H1 (cell line): ENCODE measurements at regions not wholly inside any gene's neighbourhood (a gene's known extent, or its start where the extent isn't known, plus 50 kb on each side); places are given as distances from the start of the nearest gene placed in this dataset.

Experiments
- CTCF ChIA-PET: fragments of 300-600 bp; sonication (Branson Sonifier 250); formaldehyde crosslinking; loops from one replicate; lab custom pipeline; 2021; ENCODE audit not compliant: partially characterized antibody; lab: Charles Lee
- POLR2A ChIA-PET: fragments of 300-600 bp; sonication (Branson Sonifier 250); formaldehyde crosslinking; loops from one replicate; lab custom pipeline; 2021; ENCODE audit warnings: inconsistent platforms; ENCODE audit not compliant: partially characterized antibody; lab: Charles Lee
- DNase-seq, 2 experiments: peaks; one replicate each; pipeline versions ENCODE4 v3.0.0 to v3.0.0-alpha.2; 2010 to 2022; ENCODE audit warnings: low spot score in 2 of 2, low read depth in 1 of 2, mixed read lengths in 1 of 2
- FAIRE-seq: peaks from 2 replicates; lab custom pipeline; 2011; peaks lifted over from hg19 to GRCh38; lab: Jason Lieb, UNC
- H2AFZ ChIP-seq: 2 replicates; pipeline ENCODE4 v1.8.1; 2012; ENCODE audit warnings: low read length, inconsistent platforms
- H2AK5ac ChIP-seq: 2 replicates; pipeline ENCODE4 v1.6.1; 2013; ENCODE audit warnings: low read depth, low read length
- H2BK120ac ChIP-seq: replicated peaks from 2 replicates; pipeline ENCODE3; 2013; ENCODE audit warnings: low read depth, low read length, inconsistent platforms
- H2BK12ac ChIP-seq: 2 replicates; pipeline ENCODE4 v1.6.1; 2013; ENCODE audit warnings: low read depth, low read length
- H2BK15ac ChIP-seq: 2 replicates; pipeline ENCODE4 v1.6.1; 2013; ENCODE audit warnings: low read length
- H2BK20ac ChIP-seq: 2 replicates; pipeline ENCODE4 v1.6.1; 2013; ENCODE audit warnings: low read length
- H2BK5ac ChIP-seq: 2 replicates; pipeline ENCODE4 v1.6.1; 2013; ENCODE audit warnings: low read depth, low read length
- H3K14ac ChIP-seq: 2 replicates; pipeline ENCODE4 v1.6.1; 2013; ENCODE audit warnings: inconsistent platforms; ENCODE audit not compliant: insufficient read length
- H3K18ac ChIP-seq: 2 replicates; pipeline ENCODE4 v1.6.1; 2013; ENCODE audit warnings: low read length; ENCODE audit errors: extremely low read depth
- H3K23ac ChIP-seq: 2 replicates; pipeline ENCODE4 v1.6.1; 2013; ENCODE audit warnings: inconsistent platforms; ENCODE audit not compliant: insufficient read length
- H3K23me2 ChIP-seq: 2 replicates; pipeline ENCODE4 v1.6.1; 2013; ENCODE audit warnings: low read depth, low read length
- H3K27ac ChIP-seq: 2 replicates; pipeline ENCODE4 v1.6.1; 2011; ENCODE audit warnings: low read depth, low read length, inconsistent platforms
- H3K27me3 ChIP-seq, 4 experiments: replicated peaks in 1 of 4; 1 replicate in 1 of 4; 2 replicates in 3 of 4; pipeline versions ENCODE4 v1.6.1 to v1.8.1; 2011 to 2013; ENCODE audit warnings: low read length in 3 of 4, mild to moderate bottlenecking in 3 of 4, inconsistent platforms in 2 of 4, mixed read lengths in 2 of 4, moderate library complexity in 1 of 4; ENCODE audit not compliant: control insufficient read depth in 3 of 4, insufficient read depth in 3 of 4; ENCODE audit errors: extremely low read depth in 1 of 4
- H3K36me3 ChIP-seq, 4 experiments: 2 replicates each; pipeline versions ENCODE4 v1.6.1 to v1.8.1; 2011 to 2013; ENCODE audit warnings: mild to moderate bottlenecking in 4 of 4, low read length in 3 of 4, moderate library complexity in 2 of 4, control low read depth in 1 of 4, inconsistent platforms in 1 of 4; ENCODE audit not compliant: insufficient read depth in 4 of 4, control insufficient read depth in 2 of 4
- H3K4ac ChIP-seq: replicated peaks from 2 replicates; pipeline ENCODE3; 2013; ENCODE audit warnings: low read length, low read depth, mixed read lengths, inconsistent platforms; ENCODE audit not compliant: insufficient read length
- H3K4me1 ChIP-seq, 4 experiments: replicated peaks in 1 of 4; 1 replicate in 1 of 4; 2 replicates in 3 of 4; pipeline versions ENCODE4 v1.6.1 to v1.8.1; 2011 to 2013; ENCODE audit warnings: low read length in 3 of 4, inconsistent platforms in 2 of 4, mixed read lengths in 1 of 4; ENCODE audit not compliant: insufficient read depth in 4 of 4, control insufficient read depth in 3 of 4
- H3K4me2 ChIP-seq, 2 experiments: 2 replicates each; pipeline versions ENCODE4 v1.6.1 to v1.8.1; 2011 to 2013; ENCODE audit warnings: low read depth in 2 of 2, low read length in 2 of 2, control low read depth in 1 of 2, inconsistent platforms in 1 of 2, mild to moderate bottlenecking in 1 of 2; ENCODE audit not compliant: insufficient read depth in 1 of 2
- H3K4me3 ChIP-seq, 4 experiments: fragments of 200-600, 300-600 bp in 1 of 4; sonication (generic), shearing (Covaris generic), sonication (Bioruptor Twin) in 1 of 4; 2 replicates each; pipeline versions ENCODE4 v1.5.1 to v1.8.1; 2011 to 2016; ENCODE audit warnings: low read length in 4 of 4, low read depth in 3 of 4, control low read depth in 2 of 4, inconsistent platforms in 2 of 4, mild to moderate bottlenecking in 2 of 4, mixed read lengths in 1 of 4, moderate library complexity in 1 of 4; ENCODE audit not compliant: insufficient read depth in 2 of 4; ENCODE audit errors: extremely low read depth in 1 of 4
- H3K56ac ChIP-seq: replicated peaks from 2 replicates; pipeline ENCODE3; 2013; ENCODE audit warnings: low read depth, mild to moderate bottlenecking, mixed read lengths, low read length, inconsistent platforms; ENCODE audit not compliant: insufficient read length
- H3K79me1 ChIP-seq: 2 replicates; pipeline ENCODE4 v1.6.1; 2013; ENCODE audit warnings: low read depth, low read length, control low read depth
- H3K79me2 ChIP-seq, 2 experiments: 2 replicates each; pipeline versions ENCODE4 v1.6.1 to v1.8.1; 2012 to 2013; ENCODE audit warnings: low read length in 2 of 2, mild to moderate bottlenecking in 2 of 2, inconsistent platforms in 1 of 2; ENCODE audit not compliant: insufficient read depth in 2 of 2, control insufficient read depth in 1 of 2
- H3K9ac ChIP-seq, 4 experiments: replicated peaks in 1 of 4; 1 replicate in 1 of 4; 2 replicates in 3 of 4; pipeline versions ENCODE4 v1.6.1 to v1.8.1; 2011 to 2013; ENCODE audit warnings: low read depth in 3 of 4, low read length in 3 of 4, control low read depth in 2 of 4, mild to moderate bottlenecking in 2 of 4, moderate library complexity in 2 of 4, inconsistent platforms in 1 of 4; ENCODE audit errors: extremely low read depth in 1 of 4
- H3K9me3 ChIP-seq, 2 experiments: 2 replicates each; pipeline versions ENCODE4 v1.6.1 to v1.8.1; 2012 to 2013; ENCODE audit warnings: mild to moderate bottlenecking in 2 of 2, moderate library complexity in 2 of 2, control low read depth in 1 of 2, inconsistent platforms in 1 of 2, low read depth in 1 of 2, low read length in 1 of 2, mixed read lengths in 1 of 2; ENCODE audit not compliant: insufficient read depth in 2 of 2
- H4K20me1 ChIP-seq, 2 experiments: replicated peaks in 1 of 2; 2 replicates each; pipeline versions ENCODE3 to v1.8.1; 2011 to 2013; ENCODE audit warnings: inconsistent platforms in 2 of 2, low read length in 2 of 2, mild to moderate bottlenecking in 1 of 2; ENCODE audit not compliant: insufficient read depth in 2 of 2, control insufficient read depth in 1 of 2
- H4K5ac ChIP-seq: 2 replicates; pipeline ENCODE4 v1.6.1; 2013; ENCODE audit warnings: low read length, low read depth, mixed read lengths, inconsistent platforms; ENCODE audit not compliant: insufficient read length
- H4K8ac ChIP-seq: 2 replicates; pipeline ENCODE4 v1.8.0; 2013; ENCODE audit warnings: mild to moderate bottlenecking, moderate library complexity, low read length, inconsistent platforms; ENCODE audit not compliant: insufficient read depth; ENCODE audit errors: extremely low read depth
- H4K91ac ChIP-seq: replicated peaks from 2 replicates; pipeline ENCODE3; 2013; ENCODE audit warnings: low read length, mixed read lengths, inconsistent platforms; ENCODE audit not compliant: insufficient read length
- CBX5 ChIP-seq: fragments of 300-800, 300-1000 bp; sonication (generic); IDR thresholded peaks from 2 replicates; pipeline ENCODE4 v1.7.1; 2016; ENCODE audit warnings: antibody characterized with exemption, low read length, low read depth
- CEBPB ChIP-seq: IDR thresholded peaks from 2 replicates; pipeline ENCODE4 v1.6.1; 2012; ENCODE audit warnings: low read depth, low read length
- MAX ChIP-seq: IDR thresholded peaks from 2 replicates; pipeline ENCODE4 v1.6.1; 2012; ENCODE audit warnings: inconsistent platforms
- NANOG ChIP-seq: IDR thresholded peaks from 2 replicates; pipeline ENCODE4 v1.6.1; 2011; ENCODE audit warnings: low read length, low read depth, mild to moderate bottlenecking, inconsistent platforms; ENCODE audit not compliant: insufficient read depth, poor library complexity, severe bottlenecking
- NRF1 ChIP-seq: IDR thresholded peaks from 2 replicates; pipeline ENCODE4 v1.6.1; 2011; ENCODE audit warnings: mild to moderate bottlenecking, low read depth, low read length, improper control_type of control experiment
- POU5F1 ChIP-seq: IDR thresholded peaks from 2 replicates; pipeline ENCODE4 v1.6.1; 2011; ENCODE audit warnings: low read depth, mild to moderate bottlenecking, low read length, moderate library complexity
- RBBP5 ChIP-seq: IDR thresholded peaks from 2 replicates; pipeline ENCODE4 v1.7.1; 2012; ENCODE audit warnings: low read depth, mild to moderate bottlenecking, inconsistent platforms, low read length, moderate library complexity, borderline replicate concordance
- RXRA ChIP-seq: IDR thresholded peaks from 2 replicates; pipeline ENCODE4 v1.6.1; 2011; ENCODE audit warnings: low read depth, mild to moderate bottlenecking, low read length, moderate library complexity; ENCODE audit not compliant: insufficient read depth
- SIX5 ChIP-seq: IDR thresholded peaks from 2 replicates; pipeline ENCODE4 v1.6.1; 2011; ENCODE audit warnings: mild to moderate bottlenecking, low read depth, low read length
- SP1 ChIP-seq: IDR thresholded peaks from 2 replicates; pipeline ENCODE4 v1.6.1; 2011; ENCODE audit warnings: low read depth, low read length
- SUZ12 ChIP-seq: fragments of 200-600 bp; sonication (generic); IDR thresholded peaks from 2 replicates; pipeline ENCODE4 v1.6.1; 2012; ENCODE audit warnings: mild to moderate bottlenecking, inconsistent platforms, low read length, moderate library complexity, mixed read lengths
- TCF12 ChIP-seq: IDR thresholded peaks from 2 replicates; pipeline ENCODE4 v1.6.1; 2011; ENCODE audit warnings: low read depth, mild to moderate bottlenecking, low read length
- WGBS, 2 experiments: shearing (Covaris generic) in 1 of 2; methylation state at CpG; one replicate each; pipeline versions ENCODE4 v1.1.6 to v1.1.7; 2013 to 2015; ENCODE audit warnings: low lambda C conversion rate in 2 of 2, mixed read lengths in 2 of 2, inconsistent platforms in 1 of 2, low coverage in 1 of 2, missing lambda C conversion rate in 1 of 2; ENCODE audit not compliant: insufficient replicate concordance in 2 of 2, insufficient coverage in 1 of 2, insufficient read length in 1 of 2; ENCODE audit errors: extremely low coverage in 1 of 2, missing lambda C conversion rate in 1 of 2; 5-methylcytosine and 5-hydroxymethylcytosine counted together

DNA sequence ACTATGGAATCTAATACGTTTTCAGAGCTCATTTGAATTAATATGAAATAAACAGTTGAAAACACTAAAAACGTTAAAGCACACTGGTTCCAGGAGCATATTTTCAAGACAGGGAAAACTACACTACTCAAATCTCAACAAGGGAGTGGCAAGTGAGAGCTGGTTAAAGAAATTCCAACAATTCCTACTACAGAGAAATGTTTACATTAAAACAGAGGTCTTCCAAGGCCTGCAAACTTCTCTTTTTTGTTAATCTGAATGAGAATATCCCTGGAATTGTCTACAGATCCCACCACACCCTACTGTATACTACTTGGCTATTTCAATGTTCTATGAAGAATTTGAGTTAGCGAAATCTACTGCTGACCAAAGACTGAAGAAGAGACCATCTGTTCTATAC lies 231.5 kb downstream of the ZEB2 start:
- H3K56ac ChIP-seq, result no peak overlapping the region
- no peak overlapping the region for H3K27ac ChIP-seq
- 79% methylated on average over 3 of the region's 3 CpGs; no CpG with 5 or more reads in 1 of the 2 experiments for WGBS, 2 experiments
- no peak overlapping the region for H3K4me3 ChIP-seq
- no peak overlapping the region for H4K91ac ChIP-seq
- no peak overlapping the region for H2BK120ac ChIP-seq
- H2BK12ac ChIP-seq, result no peak overlapping the region
- H3K27me3 ChIP-seq, result no peaks in the 10 kb centered on the region
- H3K4ac ChIP-seq, result no peak overlapping the region
- no peak for FAIRE-seq
- H2BK15ac ChIP-seq, result no peak overlapping the region
- H2BK20ac ChIP-seq, result no peak overlapping the region
- no peaks in the 10 kb centered on the region for H3K23me2 ChIP-seq
- H3K4me2 ChIP-seq, result no peak overlapping the region
- no peak overlapping the region for H3K14ac ChIP-seq
- H3K4me1 ChIP-seq, result no peaks in the 10 kb centered on the region
- ChIA-PET CTCF (interaction anchor here (0.9 kb wide), 1 partner anchor 10 kb away, joined by 5 read pairs; no protein-coding TSS in a partner anchor), POLR2A (no interaction called here)
- no peak overlapping the region for H3K18ac ChIP-seq
- peaks cover 0 to 5% of the 10 kb centered on the region in 2 experiments; a peak in 1 of 4 replicates for H3K9me3 ChIP-seq
- H4K5ac ChIP-seq, result no peak overlapping the region
- H3K79me2 ChIP-seq, result no peaks in the 10 kb centered on the region
- no peaks in the 10 kb centered on the region for H3K79me1 ChIP-seq
- H4K8ac ChIP-seq, result no peak overlapping the region
- TF ChIP-seq MAX, result no peak
- no peak for TF ChIP-seq RBBP5
- TF ChIP-seq SIX5, result no peak
- no peak for TF ChIP-seq SP1
- no peak for TF ChIP-seq RXRA
- no peak for TF ChIP-seq NANOG
- TF ChIP-seq POU5F1, result no peak
- no peak for TF ChIP-seq SUZ12
- TF ChIP-seq TCF12, result no peak
- TF ChIP-seq NRF1, result no peak
- TF ChIP-seq CEBPB, result no peak
- no peak for TF ChIP-seq CBX5
- no peaks in the 10 kb centered on the region for H4K20me1 ChIP-seq
- no peak for DNase-seq
- H2AFZ ChIP-seq, result no peak overlapping the region
- no peak overlapping the region for H2AK5ac ChIP-seq
- no peak overlapping the region for H3K23ac ChIP-seq
- no peaks in the 10 kb centered on the region for H3K36me3 ChIP-seq
- H3K9ac ChIP-seq, result no peak overlapping the region
- H2BK5ac ChIP-seq, result no peak overlapping the region
